Mesenchymal stem cell (in vitro differentiated cells and primary cell): ENCODE measurements at regions not wholly inside any gene's neighbourhood (a gene's known extent, or its start where the extent isn't known, plus 50 kb on each side); places are given as distances from the start of the nearest gene placed in this dataset.

Experiments
- DNase-seq: peaks from one replicate; pipeline ENCODE4 v3.0.0-alpha.2; 2013
- H2AFZ ChIP-seq: one replicate; pipeline ENCODE4 v1.6.1; 2013; ENCODE audit warnings: low read depth, mild to moderate bottlenecking, control low read depth, inconsistent platforms, low read length, moderate library complexity
- H2AK5ac ChIP-seq: 2 replicates; pipeline ENCODE4 v1.6.1; 2013; ENCODE audit warnings: low read length, moderate library complexity, mild to moderate bottlenecking, inconsistent platforms; ENCODE audit not compliant: severe bottlenecking
- H2BK120ac ChIP-seq: one replicate; pipeline ENCODE4 v1.6.1; 2013; ENCODE audit warnings: low read depth, mild to moderate bottlenecking, inconsistent platforms, low read length, moderate library complexity
- H2BK12ac ChIP-seq, 2 experiments: one replicate each; pipeline ENCODE4 v1.6.1; 2013; ENCODE audit warnings: inconsistent platforms in 2 of 2, low read length in 2 of 2, mild to moderate bottlenecking in 2 of 2, moderate library complexity in 2 of 2, control low read depth in 1 of 2
- H2BK15ac ChIP-seq: one replicate; pipeline ENCODE4 v1.6.1; 2013; ENCODE audit warnings: mild to moderate bottlenecking, low read depth, inconsistent platforms; ENCODE audit not compliant: poor library complexity, severe bottlenecking
- H2BK5ac ChIP-seq: 2 replicates; pipeline ENCODE4 v1.6.1; 2013; ENCODE audit warnings: low read depth, mild to moderate bottlenecking, low read length, control low read depth, inconsistent platforms; ENCODE audit not compliant: poor library complexity, severe bottlenecking
- H3K14ac ChIP-seq, 2 experiments: one replicate each; pipeline ENCODE4 v1.6.1; 2013; ENCODE audit warnings: inconsistent platforms in 2 of 2, low read length in 2 of 2, control low read depth in 1 of 2, mild to moderate bottlenecking in 1 of 2, moderate library complexity in 1 of 2
- H3K18ac ChIP-seq, 2 experiments: one replicate each; pipeline ENCODE4 v1.6.1; 2013; ENCODE audit warnings: inconsistent platforms in 2 of 2, low read length in 2 of 2, control low read depth in 1 of 2, low read depth in 1 of 2, mild to moderate bottlenecking in 1 of 2
- H3K23ac ChIP-seq, 2 experiments: one replicate each; pipeline ENCODE4 v1.6.1; 2013; ENCODE audit warnings: inconsistent platforms in 2 of 2, low read length in 2 of 2, mild to moderate bottlenecking in 2 of 2, moderate library complexity in 2 of 2, control low read depth in 1 of 2
- H3K27ac ChIP-seq: 2 replicates; pipeline ENCODE4 v1.5.1; 2013; ENCODE audit warnings: mild to moderate bottlenecking, moderate library complexity, low read length, control low read depth, inconsistent platforms; ENCODE audit not compliant: poor library complexity, severe bottlenecking
- H3K27me3 ChIP-seq, 2 experiments: 2 replicates each; pipeline versions ENCODE4 v1.6.1 to v1.7.0; 2013; ENCODE audit warnings: low read length in 2 of 2, mild to moderate bottlenecking in 2 of 2, moderate library complexity in 2 of 2, control low read depth in 1 of 2, inconsistent platforms in 1 of 2; ENCODE audit not compliant: control insufficient read depth in 1 of 2, insufficient read depth in 1 of 2
- H3K36me3 ChIP-seq, 2 experiments: 2 replicates each; pipeline versions ENCODE4 v1.6.1 to v1.7.0; 2013; ENCODE audit warnings: low read length in 2 of 2, control low read depth in 1 of 2, inconsistent platforms in 1 of 2, low read depth in 1 of 2, mild to moderate bottlenecking in 1 of 2; ENCODE audit not compliant: insufficient read depth in 2 of 2, control insufficient read depth in 1 of 2
- H3K4ac ChIP-seq, 2 experiments: one replicate each; pipeline ENCODE4 v1.6.1; 2013; ENCODE audit warnings: inconsistent platforms in 2 of 2, low read length in 2 of 2, mild to moderate bottlenecking in 2 of 2, moderate library complexity in 2 of 2, control low read depth in 1 of 2, low read depth in 1 of 2
- H3K4me1 ChIP-seq: 2 replicates; pipeline ENCODE4 v1.6.1; 2013; ENCODE audit warnings: low read depth, low read length, control low read depth; ENCODE audit not compliant: control insufficient read depth, insufficient read depth
- H3K4me2 ChIP-seq: 2 replicates; pipeline ENCODE4 v1.6.1; 2013; ENCODE audit warnings: low read length, mild to moderate bottlenecking, inconsistent platforms; ENCODE audit not compliant: poor library complexity, severe bottlenecking
- H3K4me3 ChIP-seq, 2 experiments: 2 replicates each; pipeline versions ENCODE4 v1.5.1 to v1.7.0; 2013; ENCODE audit warnings: low read length in 2 of 2, mild to moderate bottlenecking in 2 of 2, control low read depth in 1 of 2, low read depth in 1 of 2; ENCODE audit not compliant: insufficient read depth in 1 of 2
- H3K79me1 ChIP-seq: replicated peaks from 2 replicates; pipeline ENCODE4 v1.6.1; 2013; ENCODE audit warnings: mild to moderate bottlenecking, control low read depth, low read length, inconsistent platforms; ENCODE audit not compliant: poor library complexity, severe bottlenecking
- H3K9ac ChIP-seq: 2 replicates; pipeline ENCODE4 v1.7.0; 2013; ENCODE audit warnings: mild to moderate bottlenecking, low read length, moderate library complexity
- H3K9me3 ChIP-seq: 2 replicates; pipeline ENCODE4 v1.7.0; 2013; ENCODE audit warnings: mild to moderate bottlenecking, low read length; ENCODE audit not compliant: control insufficient read depth
- H4K8ac ChIP-seq: one replicate; pipeline ENCODE4 v1.6.1; 2013; ENCODE audit warnings: inconsistent platforms, mild to moderate bottlenecking, low read length, moderate library complexity
- H4K91ac ChIP-seq: one replicate; pipeline ENCODE4 v1.6.1; 2013; ENCODE audit warnings: mild to moderate bottlenecking, low read length, inconsistent platforms
- WGBS: methylation state at CpG from one replicate; pipeline ENCODE4 v1.1.7; 2013; ENCODE audit warnings: mixed read lengths; 5-methylcytosine and 5-hydroxymethylcytosine counted together

DNA sequence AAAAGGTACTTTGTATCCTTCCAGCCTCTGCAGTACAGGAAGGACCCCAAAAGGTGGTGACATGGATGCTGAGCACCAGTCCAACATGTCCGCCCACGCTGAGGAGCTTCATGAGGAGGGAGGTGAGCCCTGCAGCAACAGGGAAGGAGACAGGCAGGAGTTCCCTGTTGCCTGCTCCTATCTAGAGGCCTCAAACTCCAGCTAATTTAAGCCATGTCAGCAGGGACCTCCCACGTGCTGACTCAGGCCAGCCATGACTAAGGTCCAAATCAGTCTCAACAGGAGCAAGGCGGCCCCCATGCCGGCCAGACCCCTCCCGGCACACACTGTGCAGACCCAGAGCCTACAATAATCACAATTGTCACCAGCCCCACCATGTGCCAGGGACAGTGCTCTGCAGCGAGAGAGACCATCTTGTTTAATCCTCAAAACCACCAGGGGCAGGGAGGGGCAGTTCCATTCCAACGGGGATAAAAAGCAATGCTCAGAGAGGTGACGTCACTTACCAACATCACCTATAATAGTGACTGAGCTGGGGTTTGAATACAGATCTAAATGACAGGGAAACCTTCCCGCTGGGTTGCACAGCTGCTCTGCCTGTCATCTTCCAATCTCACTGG, 54.5 kb upstream of the GATA2 start:
- Histone ChIP-seq H3K79me1 (no peaks in the 10 kb centered on the region), H4K91ac (peak overlapping the region; percentile 34), H3K4me2 (no peak overlapping the region), H3K9ac (no peak overlapping the region), H2BK120ac (peak overlapping the region; percentile 56), H2AFZ (peak overlapping the region; percentile 66), H3K36me3 (no peaks in the 10 kb centered on the region), H3K18ac (peak overlapping the region; percentile 30 to 31), H3K4me3 (no peak overlapping the region), H3K23ac (no peak overlapping the region), H4K8ac (peak overlapping the region; percentile 50), H3K4me1 (peaks cover 13% of the 10 kb centered on the region), H3K4ac (peak overlapping the region in 1 of 2 experiments; percentile 40), H2BK12ac (peak overlapping the region in 1 of 2 experiments; percentile 85), H3K9me3 (peaks cover 7% of the 10 kb centered on the region), H3K27ac (no peak overlapping the region), H3K14ac (peak overlapping the region in 1 of 2 experiments; percentile 39), H3K27me3 (peaks cover 5% of the 10 kb centered on the region in 2 experiments), H2AK5ac (no peak overlapping the region), H2BK5ac (no peak overlapping the region), H2BK15ac (peak overlapping the region; percentile 26)
- 73% methylated on average over 10 of the region's 10 CpGs for WGBS
- DNase-seq: no peak

- Histone ChIP-seq H2BK15ac (no peak overlapping the region), H3K36me3 (no peaks in the 10 kb centered on the region), H3K18ac (no peak overlapping the region), H2AFZ (no peak overlapping the region), H3K27me3 (peaks cover 11 to 13% of the 10 kb centered on the region in 2 experiments), H4K8ac (no peak overlapping the region), H3K4me3 (no peak overlapping the region), H3K4ac (no peak overlapping the region), H3K14ac (no peak overlapping the region), H3K23ac (no peak overlapping the region), H4K91ac (no peak overlapping the region), H2BK120ac (no peak overlapping the region), H2AK5ac (no peak overlapping the region), H2BK12ac (no peak overlapping the region), H3K9me3 (peaks cover 7% of the 10 kb centered on the region), H2BK5ac (no peak overlapping the region), H3K9ac (no peak overlapping the region), H3K4me1 (peaks cover 13% of the 10 kb centered on the region), H3K27ac (no peak overlapping the region), H3K4me2 (no peak overlapping the region), H3K79me1 (no peaks in the 10 kb centered on the region)
- DNase-seq: no peak
- WGBS: 89% methylated on average over 5 of the region's 5 CpGs
Measured at GRCh38 chr3:128546646-128547045, 53.6 kb upstream of the GATA2 start.

DNA sequence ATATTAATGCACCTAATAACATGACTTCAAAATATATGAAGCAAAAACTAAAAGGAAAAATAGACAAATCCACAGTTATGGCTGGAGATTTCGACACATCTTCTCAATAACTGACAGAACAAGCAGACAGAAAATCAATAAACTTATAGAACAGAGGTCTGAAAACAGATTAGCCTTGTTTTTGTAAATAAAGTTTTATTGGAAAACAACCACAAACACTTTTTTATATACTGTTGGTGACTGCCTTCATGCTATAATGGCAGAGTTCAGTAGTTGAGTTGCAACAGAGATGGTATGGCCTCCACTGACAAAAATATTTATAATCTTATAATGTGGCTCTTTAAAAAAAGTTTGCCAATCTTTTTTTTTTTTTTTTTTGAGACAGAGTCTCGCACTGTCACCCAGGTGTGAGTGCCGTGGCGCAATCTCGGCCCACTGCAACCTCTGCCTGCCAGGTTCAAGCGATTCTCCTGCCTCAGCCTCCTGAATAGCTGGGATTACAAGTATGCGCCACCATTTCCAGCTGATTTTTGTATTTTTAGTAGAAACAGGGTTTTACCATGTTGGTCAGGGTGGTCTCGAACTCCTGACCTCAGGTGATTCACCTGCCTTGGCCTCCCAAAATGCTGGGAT, 52.2 kb upstream of the GATA2 start:
- WGBS: 94% methylated on average over 6 of the region's 8 CpGs
- no peak overlapping the region for H4K91ac ChIP-seq
- no peak overlapping the region for H3K18ac ChIP-seq
- H2BK12ac ChIP-seq: no peak overlapping the region
- H3K4ac ChIP-seq: no peak overlapping the region
- no peak overlapping the region for H4K8ac ChIP-seq
- no peak overlapping the region for H3K9ac ChIP-seq
- H3K27ac ChIP-seq: no peak overlapping the region
- H3K79me1 ChIP-seq: no peaks in the 10 kb centered on the region
- no peak overlapping the region for H2AK5ac ChIP-seq
- peaks cover 7% of the 10 kb centered on the region for H3K9me3 ChIP-seq
- H3K14ac ChIP-seq: no peak overlapping the region
- peaks cover 18 to 20% of the 10 kb centered on the region in 2 experiments for H3K27me3 ChIP-seq
- H3K36me3 ChIP-seq: no peaks in the 10 kb centered on the region
- H2AFZ ChIP-seq: no peak overlapping the region
- no peak overlapping the region for H2BK120ac ChIP-seq
- peaks cover 13% of the 10 kb centered on the region for H3K4me1 ChIP-seq
- DNase-seq: no peak
- no peak overlapping the region for H3K4me3 ChIP-seq
- no peak overlapping the region for H3K4me2 ChIP-seq
- no peak overlapping the region for H2BK5ac ChIP-seq
- no peak overlapping the region for H3K23ac ChIP-seq
- H2BK15ac ChIP-seq: no peak overlapping the region

DNA sequence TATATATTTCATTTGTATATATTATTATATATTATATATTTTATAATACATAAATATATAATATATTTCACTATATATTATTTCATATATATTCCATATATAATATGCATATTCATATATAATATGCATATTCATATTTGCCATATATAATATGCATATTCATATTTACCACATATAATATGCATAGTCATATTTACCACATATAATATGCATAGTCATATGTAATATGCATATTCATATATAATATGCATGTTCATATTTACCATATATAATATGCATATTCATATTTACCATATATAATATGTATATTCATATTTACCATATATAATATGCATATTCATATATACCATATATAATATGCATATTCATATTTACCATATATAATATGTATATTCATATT, 51.2 kb upstream of the GATA2 start:
- H3K27me3 ChIP-seq: peaks cover 25 to 28% of the 10 kb centered on the region in 2 experiments
- H3K4me1 ChIP-seq: peaks cover 8% of the 10 kb centered on the region
- H4K8ac ChIP-seq: no peak overlapping the region

More for the DNA sequence above, 51.2 kb upstream of the GATA2 start:
- no peak overlapping the region for H3K9ac ChIP-seq
- no peak for DNase-seq
- no peak overlapping the region for H2BK5ac ChIP-seq
- H3K4me2 ChIP-seq: no peak overlapping the region
- H4K91ac ChIP-seq: no peak overlapping the region
- H3K27ac ChIP-seq: no peak overlapping the region
- H2BK120ac ChIP-seq: no peak overlapping the region
- H3K4ac ChIP-seq: no peak overlapping the region
- no peaks in the 10 kb centered on the region for H3K79me1 ChIP-seq
- no peak overlapping the region for H2BK12ac ChIP-seq
- no peak overlapping the region for H3K23ac ChIP-seq
- no peak overlapping the region for H2AFZ ChIP-seq
- H3K14ac ChIP-seq: no peak overlapping the region
- H2BK15ac ChIP-seq: no peak overlapping the region
- no peak overlapping the region for H3K18ac ChIP-seq
- no peak overlapping the region for H2AK5ac ChIP-seq
- H3K4me3 ChIP-seq: no peak overlapping the region
- no peaks in the 10 kb centered on the region for H3K36me3 ChIP-seq
- peaks cover 7% of the 10 kb centered on the region for H3K9me3 ChIP-seq
